Smooth muscle cell (in vitro differentiated cells): ENCODE measurements at regions not wholly inside any gene's neighbourhood (a gene's known extent, or its start where the extent isn't known, plus 50 kb on each side); places are given as distances from the start of the nearest gene placed in this dataset.

Source experiments
- DNase-seq: peaks from one replicate; lab custom pipeline; 2025; ENCODE audit not compliant: unreplicated experiment; lab: John Stamatoyannopoulos, UW
- H2AFZ ChIP-seq: fragments of 200-600 bp; sonication (generic); 2 replicates; pipeline ENCODE4 v1.6.0; 2016; ENCODE audit warnings: antibody characterized with exemption, low read depth, mild to moderate bottlenecking
- H3F3A ChIP-seq: fragments of 200-600 bp; sonication (generic); 2 replicates; pipeline ENCODE4 v1.6.0; 2017; ENCODE audit warnings: antibody characterized with exemption, low read depth
- H3K27ac ChIP-seq: fragments of 200-600 bp; sonication (generic); 2 replicates; pipeline ENCODE4 v1.5.1; 2016; ENCODE audit warnings: low read depth, mild to moderate bottlenecking
- H3K27me3 ChIP-seq: fragments of 200-600 bp; sonication (generic); 2 replicates; pipeline ENCODE4 v1.6.1; 2016; ENCODE audit warnings: low read depth, mild to moderate bottlenecking
- H3K36me3 ChIP-seq: fragments of 200-600 bp; sonication (generic); 2 replicates; pipeline ENCODE4 v1.5.1; 2016; ENCODE audit warnings: low read depth
- H3K4me1 ChIP-seq: fragments of 200-600 bp; sonication (generic); 2 replicates; pipeline ENCODE4 v1.5.1; 2016; ENCODE audit warnings: low read depth
- H3K4me2 ChIP-seq: fragments of 200-600 bp; sonication (generic); 2 replicates; pipeline ENCODE4 v1.6.0; 2016; ENCODE audit warnings: mild to moderate bottlenecking
- H3K4me3 ChIP-seq: fragments of 200-600 bp; sonication (generic); 2 replicates; pipeline ENCODE4 v1.5.1; 2016; ENCODE audit warnings: mild to moderate bottlenecking
- H3K79me2 ChIP-seq: fragments of 200-600 bp; sonication (generic); 2 replicates; pipeline ENCODE4 v1.6.0; 2016; ENCODE audit warnings: low read depth, mild to moderate bottlenecking
- H3K9ac ChIP-seq: fragments of 200-600 bp; sonication (generic); 2 replicates; pipeline ENCODE4 v1.6.0; 2016; ENCODE audit warnings: low read depth
- H3K9me3 ChIP-seq: fragments of 200-600 bp; sonication (generic); replicated peaks from 2 replicates; pipeline ENCODE4 v1.5.1; 2016; ENCODE audit warnings: low read depth
- H4K20me1 ChIP-seq: fragments of 200-600 bp; sonication (generic); 2 replicates; pipeline ENCODE4 v1.6.0; 2016; ENCODE audit warnings: low read depth
- WGBS: methylation state at CpG from one replicate; pipeline ENCODE4 v1.1.7; 2016; ENCODE audit warnings: low lambda C conversion rate; 5-methylcytosine and 5-hydroxymethylcytosine counted together
- TF ChIP-seq, protein P1 (sequence below): fragments of 200-600 bp; sonication (generic); IDR thresholded peaks from 2 replicates; pipeline ENCODE4 v1.5.1; 2017; ENCODE audit warnings: borderline replicate concordance, mild to moderate bottlenecking, antibody characterized with exemption; ENCODE audit not compliant: insufficient read depth, poor library complexity, severe bottlenecking

GRCh38 chr15:98233873-98234272 lies 273.4 kb downstream of the ARRDC4 start:
- TF ChIP-seq, protein P1, sequence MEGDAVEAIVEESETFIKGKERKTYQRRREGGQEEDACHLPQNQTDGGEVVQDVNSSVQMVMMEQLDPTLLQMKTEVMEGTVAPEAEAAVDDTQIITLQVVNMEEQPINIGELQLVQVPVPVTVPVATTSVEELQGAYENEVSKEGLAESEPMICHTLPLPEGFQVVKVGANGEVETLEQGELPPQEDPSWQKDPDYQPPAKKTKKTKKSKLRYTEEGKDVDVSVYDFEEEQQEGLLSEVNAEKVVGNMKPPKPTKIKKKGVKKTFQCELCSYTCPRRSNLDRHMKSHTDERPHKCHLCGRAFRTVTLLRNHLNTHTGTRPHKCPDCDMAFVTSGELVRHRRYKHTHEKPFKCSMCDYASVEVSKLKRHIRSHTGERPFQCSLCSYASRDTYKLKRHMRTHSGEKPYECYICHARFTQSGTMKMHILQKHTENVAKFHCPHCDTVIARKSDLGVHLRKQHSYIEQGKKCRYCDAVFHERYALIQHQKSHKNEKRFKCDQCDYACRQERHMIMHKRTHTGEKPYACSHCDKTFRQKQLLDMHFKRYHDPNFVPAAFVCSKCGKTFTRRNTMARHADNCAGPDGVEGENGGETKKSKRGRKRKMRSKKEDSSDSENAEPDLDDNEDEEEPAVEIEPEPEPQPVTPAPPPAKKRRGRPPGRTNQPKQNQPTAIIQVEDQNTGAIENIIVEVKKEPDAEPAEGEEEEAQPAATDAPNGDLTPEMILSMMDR: no peak
- no peak overlapping the region for H3K27ac ChIP-seq
- 86% methylated on average over 2 of the region's 2 CpGs for WGBS

DNA sequence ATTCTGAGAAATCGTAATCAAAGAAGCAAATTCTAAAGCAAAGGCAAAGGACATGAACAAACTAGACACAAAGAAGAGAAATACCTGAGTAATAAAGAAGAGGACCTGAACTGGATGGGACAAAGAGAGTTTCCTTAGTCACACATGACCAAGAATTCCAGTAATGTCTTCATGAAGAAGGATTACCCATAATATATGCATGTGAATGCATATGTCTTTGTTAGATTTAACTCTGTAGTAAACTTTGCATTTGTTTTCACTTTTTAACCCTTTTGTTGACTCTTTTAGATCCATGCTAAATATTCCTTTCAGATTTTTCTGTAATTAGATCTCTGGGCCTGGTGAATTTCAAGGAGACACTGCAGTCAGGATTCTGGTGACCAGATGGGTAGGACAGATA lies 279.8 kb downstream of the ARRDC4 start:
- no peaks in the 10 kb centered on the region for H3K79me2 ChIP-seq
- H2AFZ ChIP-seq: no peak overlapping the region
- H3K9me3 ChIP-seq: no peaks in the 10 kb centered on the region
- H3K27ac ChIP-seq: no peak overlapping the region
- no peaks in the 10 kb centered on the region for H4K20me1 ChIP-seq
- no peak overlapping the region for H3K4me3 ChIP-seq
- H3K27me3 ChIP-seq: no peaks in the 10 kb centered on the region
- H3K9ac ChIP-seq: no peak overlapping the region
- no peak for DNase-seq
- H3K36me3 ChIP-seq: no peaks in the 10 kb centered on the region
- WGBS: 0% methylated on average over 1 of the region's 1 CpG
- no peaks in the 10 kb centered on the region for H3F3A ChIP-seq
- H3K4me1 ChIP-seq: no peaks in the 10 kb centered on the region
- TF ChIP-seq, protein P1: no peak
- H3K4me2 ChIP-seq: no peak overlapping the region

More at GRCh38 chr15:98233873-98234272, 273.4 kb downstream of the ARRDC4 start:
- no peak overlapping the region for H3K4me2 ChIP-seq
- H2AFZ ChIP-seq: no peak overlapping the region
- no peak overlapping the region for H3K9ac ChIP-seq
- no peaks in the 10 kb centered on the region for H3F3A ChIP-seq
- no peaks in the 10 kb centered on the region for H3K79me2 ChIP-seq
- no peaks in the 10 kb centered on the region for H3K27me3 ChIP-seq
- no peak for DNase-seq
- H3K4me1 ChIP-seq: no peaks in the 10 kb centered on the region
- no peak overlapping the region for H3K4me3 ChIP-seq
- H3K9me3 ChIP-seq: no peaks in the 10 kb centered on the region
- no peaks in the 10 kb centered on the region for H3K36me3 ChIP-seq
- H4K20me1 ChIP-seq: no peaks in the 10 kb centered on the region

DNA sequence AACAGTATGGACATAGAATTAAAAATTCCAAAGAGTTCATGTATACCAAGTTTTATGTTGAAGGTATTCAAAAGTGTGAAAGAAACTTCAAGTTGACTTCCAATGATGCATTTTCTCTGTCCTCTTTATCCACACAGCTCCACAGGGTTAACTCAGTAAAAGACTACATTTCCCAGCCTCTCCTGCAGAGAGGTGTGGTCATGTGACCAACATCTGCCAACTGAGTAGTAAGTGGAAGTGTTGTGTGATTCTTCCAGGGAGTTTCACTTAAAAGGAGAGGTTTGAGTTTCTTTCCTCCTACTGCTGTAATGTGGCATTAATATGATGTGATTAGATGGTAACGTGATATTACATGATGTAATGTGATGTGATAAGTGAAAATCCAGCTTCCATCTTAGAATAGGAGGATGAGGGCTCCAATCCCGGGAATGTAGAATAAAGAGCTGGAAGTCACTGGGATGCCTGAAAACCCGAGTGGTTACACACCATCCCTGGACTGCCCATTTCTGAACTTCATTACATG lies 280.6 kb downstream of the ARRDC4 start:
- DNase-seq: no peak
- no peaks in the 10 kb centered on the region for H4K20me1 ChIP-seq
- H3K9ac ChIP-seq: no peak overlapping the region
- no peaks in the 10 kb centered on the region for H3K4me1 ChIP-seq
- no peak overlapping the region for H3K4me2 ChIP-seq
- H3K36me3 ChIP-seq: no peaks in the 10 kb centered on the region
- H3K79me2 ChIP-seq: no peaks in the 10 kb centered on the region
- TF ChIP-seq, protein P1: no peak
- no peaks in the 10 kb centered on the region for H3K27me3 ChIP-seq
- H3K4me3 ChIP-seq: no peak overlapping the region
- no peaks in the 10 kb centered on the region for H3F3A ChIP-seq
- H3K9me3 ChIP-seq: no peaks in the 10 kb centered on the region
- no peak overlapping the region for H3K27ac ChIP-seq
- no peak overlapping the region for H2AFZ ChIP-seq
- WGBS: 66% methylated on average over 3 of the region's 3 CpGs

- H3K9ac ChIP-seq: no peak overlapping the region
- no peak overlapping the region for H3K4me2 ChIP-seq
- no peaks in the 10 kb centered on the region for H4K20me1 ChIP-seq
- H3K79me2 ChIP-seq: no peaks in the 10 kb centered on the region
- TF ChIP-seq, protein P1: no peak
- no peaks in the 10 kb centered on the region for H3K27me3 ChIP-seq
- H2AFZ ChIP-seq: no peak overlapping the region
- H3K36me3 ChIP-seq: no peaks in the 10 kb centered on the region
- peaks cover 4% of the 10 kb centered on the region for H3K4me1 ChIP-seq
- H3F3A ChIP-seq: no peaks in the 10 kb centered on the region
- no peaks in the 10 kb centered on the region for H3K9me3 ChIP-seq
- H3K27ac ChIP-seq: no peak overlapping the region
- no peak overlapping the region for H3K4me3 ChIP-seq
- DNase-seq: no peak
- 66% methylated on average over 2 of the region's 2 CpGs for WGBS
Observed at GRCh38 chr15:98257290-98257689, 296.8 kb downstream of the ARRDC4 start.
